Prostate gland (tissue), 2 donors: ENCODE measurements at regions not wholly inside any gene's neighbourhood (a gene's known extent, or its start where the extent isn't known, plus 50 kb on each side); places are given as distances from the start of the nearest gene placed in this dataset.
A peak's percentile ranks its signal among the peaks of the same experiment; 100 is the strongest.

Experiments
- DNase-seq: peaks from one replicate; pipeline ENCODE4 v3.0.0-alpha.2; 2019; ENCODE audit warnings: low spot score
- H3K27ac ChIP-seq, 2 donors: fragments of 200-600 bp; sonication (generic); 2 replicates each; pipeline ENCODE4 v1.5.1; 2017 to 2019
- H3K27me3 ChIP-seq: fragments of 200-600 bp; sonication (generic); replicated peaks from 2 replicates; pipeline ENCODE4 v1.5.1; 2019; ENCODE audit not compliant: insufficient read depth
- H3K36me3 ChIP-seq, 2 donors: fragments of 200-600 bp; sonication (generic); 1 replicate in 1 of 2; 2 replicates in 1 of 2; pipeline versions ENCODE4 v1.5.1 to v1.8.1; 2017 to 2019
- H3K4me1 ChIP-seq: fragments of 200-600 bp; sonication (generic); replicated peaks from 2 replicates; pipeline ENCODE4 v1.5.1; 2019
- H3K4me3 ChIP-seq, 2 donors: fragments of 200-600 bp; sonication (generic); 2 replicates each; pipeline ENCODE4 v1.5.1; 2017 to 2019
- H3K9me3 ChIP-seq: fragments of 200-600 bp; sonication (generic); 2 replicates; pipeline ENCODE4 v1.5.1; 2017
- POLR2A ChIP-seq: fragments of 450-650 bp; IDR thresholded peaks from one replicate; pipeline ENCODE4 v1.6.1; 2016; ENCODE audit warnings: antibody characterized with exemption, mild to moderate bottlenecking
- POLR2AphosphoS5 ChIP-seq: sonication (generic); formaldehyde crosslinking; IDR thresholded peaks from one replicate; pipeline ENCODE4 v1.6.1; 2017; ENCODE audit warnings: antibody characterized with exemption
- WGBS: methylation state at CpG from one replicate; pipeline ENCODE4 v1.1.5; 2018; 5-methylcytosine and 5-hydroxymethylcytosine counted together
- intact Hi-C: fragments of 100-400 bp; cut with DNase I; formaldehyde crosslinking; loops from one replicate; pipeline ENCODE4 v1.14.2; 2022
- TF ChIP-seq, protein P1 (sequence below), 4 experiments: fragments of 200-600 bp in 2 of 4; fragments of 450-650 bp in 2 of 4; sonication (generic) in 2 of 4; IDR thresholded peaks; 1 replicate in 3 of 4; 2 replicates in 1 of 4; pipeline ENCODE4 v1.5.1; 2016 to 2019; ENCODE audit warnings: antibody characterized with exemption in 4 of 4, mild to moderate bottlenecking in 2 of 4, moderate library complexity in 2 of 4

DNA sequence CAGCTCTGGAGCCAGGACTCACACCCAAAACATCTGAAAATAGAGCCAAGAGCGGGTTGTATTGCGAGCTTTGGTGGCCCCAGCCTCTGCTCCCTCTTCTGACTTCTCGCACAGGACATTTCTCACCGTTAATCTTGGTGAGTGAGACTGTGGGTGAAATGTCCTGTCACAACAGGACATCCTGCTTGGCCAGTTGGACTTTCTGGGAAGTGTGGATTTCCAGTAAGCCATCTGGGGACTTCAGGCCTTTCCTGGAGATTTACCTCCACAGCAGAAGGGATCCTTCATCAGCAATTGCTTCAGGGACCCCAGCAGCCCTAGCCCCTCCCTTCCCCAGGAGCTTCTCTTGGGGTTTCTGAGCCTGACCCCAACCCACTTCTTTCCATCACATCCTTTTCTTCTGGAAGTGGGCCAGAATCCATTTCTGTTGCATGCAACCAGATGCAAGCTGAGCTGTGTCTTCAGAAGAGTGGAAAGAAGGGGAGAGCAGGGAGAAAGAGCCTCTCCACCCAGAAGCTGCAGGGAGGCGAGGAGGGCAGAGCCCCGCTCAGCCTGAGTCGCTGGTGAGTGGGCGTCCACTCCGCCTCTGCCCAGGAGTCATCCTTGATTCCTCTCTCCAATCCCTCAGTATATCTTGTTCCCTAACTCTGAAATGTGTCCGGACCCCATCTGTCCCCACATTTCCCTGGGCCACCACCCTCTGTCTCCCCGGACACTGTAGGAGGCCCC is 50.3 kb upstream of the GADD45G start:
- TF ChIP-seq, protein P1, sequence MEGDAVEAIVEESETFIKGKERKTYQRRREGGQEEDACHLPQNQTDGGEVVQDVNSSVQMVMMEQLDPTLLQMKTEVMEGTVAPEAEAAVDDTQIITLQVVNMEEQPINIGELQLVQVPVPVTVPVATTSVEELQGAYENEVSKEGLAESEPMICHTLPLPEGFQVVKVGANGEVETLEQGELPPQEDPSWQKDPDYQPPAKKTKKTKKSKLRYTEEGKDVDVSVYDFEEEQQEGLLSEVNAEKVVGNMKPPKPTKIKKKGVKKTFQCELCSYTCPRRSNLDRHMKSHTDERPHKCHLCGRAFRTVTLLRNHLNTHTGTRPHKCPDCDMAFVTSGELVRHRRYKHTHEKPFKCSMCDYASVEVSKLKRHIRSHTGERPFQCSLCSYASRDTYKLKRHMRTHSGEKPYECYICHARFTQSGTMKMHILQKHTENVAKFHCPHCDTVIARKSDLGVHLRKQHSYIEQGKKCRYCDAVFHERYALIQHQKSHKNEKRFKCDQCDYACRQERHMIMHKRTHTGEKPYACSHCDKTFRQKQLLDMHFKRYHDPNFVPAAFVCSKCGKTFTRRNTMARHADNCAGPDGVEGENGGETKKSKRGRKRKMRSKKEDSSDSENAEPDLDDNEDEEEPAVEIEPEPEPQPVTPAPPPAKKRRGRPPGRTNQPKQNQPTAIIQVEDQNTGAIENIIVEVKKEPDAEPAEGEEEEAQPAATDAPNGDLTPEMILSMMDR (IDR thresholded peaks at IDR 0.05), result no peak
- TF ChIP-seq POLR2A, result no peak
- Histone ChIP-seq H3K27ac (no peak overlapping the region), H3K4me3 (no peak overlapping the region), H3K4me1 (no peaks in the 10 kb centered on the region), H3K9me3 (no peaks in the 10 kb centered on the region), H3K27me3 (no peaks in the 10 kb centered on the region), H3K36me3 (no peaks in the 10 kb centered on the region)
- intact Hi-C loops, result no loop called here
- no peak for DNase-seq
- 91% methylated on average over 11 of the region's 11 CpGs for WGBS

DNA sequence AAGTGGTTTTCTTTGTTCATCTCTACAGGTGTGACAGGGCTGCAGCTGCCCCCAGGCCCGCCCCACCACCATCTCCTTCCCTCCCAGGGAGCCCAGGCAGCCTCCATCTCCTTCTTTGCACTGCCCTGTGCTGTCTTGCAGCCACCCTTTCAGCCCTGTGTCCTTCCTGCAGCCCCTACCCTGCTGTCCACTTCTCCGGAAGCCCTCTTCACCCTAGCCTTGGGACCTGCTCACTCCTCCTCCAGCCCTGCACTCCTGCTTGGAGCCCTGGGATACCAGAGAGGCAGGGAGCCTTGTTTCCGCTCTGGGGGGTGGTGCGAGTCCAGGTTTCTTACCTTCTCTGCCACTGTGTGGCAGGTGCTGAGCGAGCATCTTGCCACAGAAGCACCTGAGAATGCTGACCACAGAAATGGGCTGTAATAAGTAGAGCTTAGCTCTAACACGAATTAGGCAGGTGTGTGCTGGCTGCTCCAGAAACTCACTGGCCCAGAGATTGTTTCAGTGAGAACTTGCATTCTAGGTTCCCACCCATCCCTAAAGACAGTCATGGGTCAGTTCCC is 51.3 kb upstream of the GADD45G start:
- intact Hi-C loops, result no loop called here
- Histone ChIP-seq H3K27me3 (no peaks in the 10 kb centered on the region), H3K4me1 (no peaks in the 10 kb centered on the region), H3K9me3 (no peaks in the 10 kb centered on the region), H3K4me3 (no peak overlapping the region), H3K36me3 (no peaks in the 10 kb centered on the region), H3K27ac (no peak overlapping the region)
- WGBS, result 93% methylated on average over 6 of the region's 6 CpGs
- TF ChIP-seq, protein P1 (IDR thresholded peaks at IDR 0.05), result no peak
- TF ChIP-seq POLR2A (no peak), POLR2AphosphoS5 (no peak)
- DNase-seq, result no peak

DNA sequence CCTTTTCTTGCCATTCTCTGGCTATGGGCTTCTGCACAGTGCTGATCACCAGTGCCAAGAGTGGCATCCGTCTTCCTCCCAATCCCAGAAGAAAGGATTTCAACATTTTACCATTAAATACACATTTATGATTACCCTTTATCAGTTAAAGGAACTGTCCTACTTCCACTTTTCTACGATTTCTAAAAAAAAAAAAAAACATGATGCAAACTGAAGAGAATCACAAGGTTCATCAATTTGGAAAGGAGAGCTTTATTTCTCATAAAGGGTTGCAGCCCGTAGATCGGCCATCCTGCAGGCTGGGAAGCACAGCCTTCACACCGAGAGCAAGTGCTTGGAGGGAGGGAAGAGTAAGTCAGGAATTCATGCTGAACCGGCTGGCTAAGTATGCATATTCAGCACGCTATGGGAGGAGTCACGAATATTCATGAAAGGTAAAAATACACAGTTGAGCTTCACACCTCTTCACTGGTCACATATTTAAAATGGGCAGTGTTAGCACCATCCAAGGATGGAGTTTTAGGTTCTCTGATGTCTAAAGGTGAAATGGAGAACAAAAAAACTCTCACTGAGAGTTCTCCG is 52.5 kb upstream of the SEMA4D start:
- intact Hi-C loops, result no loop called here
- Histone ChIP-seq H3K9me3 (no peaks in the 10 kb centered on the region), H3K27ac (no peak overlapping the region), H3K4me3 (no peak overlapping the region), H3K4me1 (no peaks in the 10 kb centered on the region), H3K36me3 (no peaks in the 10 kb centered on the region), H3K27me3 (no peaks in the 10 kb centered on the region)
- no peak for DNase-seq
- 67% methylated on average over 9 of the region's 9 CpGs for WGBS
- no peak for TF ChIP-seq POLR2A
- TF ChIP-seq, protein P1 (IDR thresholded peaks at IDR 0.05), result no peak

DNA sequence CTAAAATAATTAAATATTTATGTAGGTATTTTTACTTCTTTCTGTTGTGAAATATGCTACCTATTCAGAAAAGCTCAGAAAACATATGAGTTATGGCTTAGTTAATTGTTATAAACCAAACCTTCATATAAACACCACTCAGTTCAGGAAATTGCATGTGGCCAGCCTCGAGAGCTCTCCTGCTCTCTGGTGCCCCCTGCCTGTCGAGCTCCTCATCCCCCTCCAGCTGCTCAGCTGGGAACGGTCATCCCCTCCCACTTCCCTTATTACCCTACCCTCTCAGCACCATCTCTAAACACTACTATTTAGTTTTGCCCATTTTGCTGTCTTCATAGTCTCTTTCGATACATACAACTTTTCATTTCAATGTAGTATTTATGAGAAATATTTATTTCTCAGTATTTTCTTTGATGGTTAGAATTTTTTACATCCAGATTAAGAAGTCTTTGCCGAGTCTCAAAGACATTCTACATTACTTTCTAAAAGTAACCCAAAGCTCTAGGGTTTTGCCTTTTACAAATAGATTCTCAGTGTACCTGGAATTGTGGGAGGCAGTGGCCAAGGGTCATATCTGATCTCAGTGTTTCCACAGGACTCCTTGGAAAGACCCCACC is 51.2 kb upstream of the SEMA4D start:
- no peak overlapping the region for H3K27ac ChIP-seq
- H3K9me3 ChIP-seq, result no peaks in the 10 kb centered on the region
- no peak overlapping the region for H3K4me3 ChIP-seq
- H3K36me3 ChIP-seq, result no peaks in the 10 kb centered on the region
- intact Hi-C loops, result loop anchor here (2.0 kb wide), 1 partner anchor 230 kb away; the partner anchor contains the start of gene SECISBP2
- TF ChIP-seq, protein P1 (IDR thresholded peaks at IDR 0.05), result peak; percentile 85 to 97 (median 90)
- peak; percentile 74 for TF ChIP-seq POLR2AphosphoS5
- TF ChIP-seq POLR2A, result no peak
- whole genome bisulfite sequencing, result 31% methylated on average over 5 of the region's 5 CpGs
- H3K27me3 ChIP-seq, result no peaks in the 10 kb centered on the region
- peak; percentile 75 for DNase-seq
- H3K4me1 ChIP-seq, result no peaks in the 10 kb centered on the region
